NCI-H524 treated with DMSO at 0.1 percent for 48 hours (cell line): ENCODE measurements at regions not wholly inside any gene's neighbourhood (a gene's known extent, or its start where the extent isn't known, plus 50 kb on each side); places are given as distances from the start of the nearest gene placed in this dataset.

Source experiments
- DNase-seq: peaks from one replicate; lab custom pipeline; 2025; lab: John Stamatoyannopoulos, UW

DNA sequence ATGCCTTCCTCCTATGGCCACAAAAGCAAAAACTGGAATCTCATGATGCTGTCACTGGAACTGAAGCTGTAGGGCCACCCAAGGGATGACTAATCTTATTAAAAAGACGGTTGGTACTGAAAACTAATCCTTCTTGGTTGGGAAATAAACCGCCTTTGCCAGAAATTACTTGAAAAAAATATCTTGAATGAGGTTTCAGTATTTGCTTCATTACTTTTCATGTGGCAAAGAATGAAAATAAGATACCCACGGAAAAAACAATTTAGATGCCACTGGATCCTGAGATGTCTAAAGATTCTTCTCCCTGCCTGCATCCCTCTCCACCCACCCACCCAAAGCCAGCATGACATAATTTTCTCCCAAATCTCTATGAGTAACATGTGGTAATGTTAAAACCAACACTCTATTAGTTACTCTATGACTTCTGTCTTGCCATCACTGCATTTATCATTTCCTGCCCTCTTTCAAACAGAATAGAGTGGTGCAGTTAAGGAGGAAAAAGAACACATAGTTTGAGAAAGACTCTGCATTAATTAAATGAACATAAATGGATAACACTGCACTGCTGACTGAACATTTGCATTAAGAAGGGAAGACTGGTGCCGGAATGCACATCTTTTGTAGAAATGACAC lies 111.8 kb upstream of the DPH6 start:
- no peak for DNase-seq

DNA sequence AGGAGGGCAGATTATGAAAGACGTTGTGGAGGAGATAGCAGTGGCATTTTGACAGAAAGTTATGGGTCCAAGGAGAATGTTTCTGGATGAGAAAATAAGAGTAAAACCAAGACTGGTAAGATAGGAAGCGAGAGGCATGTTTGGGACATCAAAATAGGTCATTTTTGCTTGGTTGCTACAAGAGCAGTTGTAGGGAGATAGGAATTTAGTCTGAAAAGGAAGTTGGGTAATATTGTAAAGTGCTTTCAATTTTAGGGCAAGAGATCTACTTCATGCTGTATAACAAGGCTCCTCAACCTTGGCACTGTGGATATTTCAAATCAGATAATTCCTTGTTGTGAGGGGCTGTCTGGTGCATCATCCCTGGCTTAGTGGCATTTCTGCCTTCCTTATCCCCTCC lies 118.0 kb upstream of the DPH6 start:
- no peak for DNase-seq

DNA sequence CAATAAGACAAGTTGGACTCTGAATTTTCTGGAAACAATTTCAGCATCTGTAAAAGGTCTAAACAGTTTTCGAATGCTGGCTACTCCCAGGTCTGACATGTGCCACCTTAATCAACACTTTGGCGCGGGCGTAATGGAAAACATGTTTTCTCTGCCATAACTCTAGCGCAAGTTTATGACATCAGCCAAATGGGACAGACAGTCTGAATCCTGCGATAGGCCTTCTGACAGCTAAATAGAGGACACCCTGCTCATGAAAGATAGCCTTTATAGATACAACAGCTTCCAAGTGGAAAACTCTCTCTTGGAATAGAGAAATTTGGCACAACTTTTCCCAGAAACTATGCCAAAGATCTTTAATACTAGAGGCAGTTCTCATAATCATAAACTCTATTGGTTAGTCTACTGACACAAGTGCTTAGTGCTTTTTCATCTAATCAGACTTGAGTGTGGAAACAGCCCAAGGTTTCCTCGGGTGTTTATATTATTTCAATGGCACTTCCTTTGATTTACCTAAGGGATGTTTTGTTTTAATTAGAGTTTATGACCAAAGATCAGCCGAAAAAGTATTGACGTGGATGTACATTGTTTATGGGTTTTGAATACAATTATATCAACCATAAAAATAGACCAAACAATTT lies 120.1 kb upstream of the DPH6 start:
- no peak for DNase-seq

DNA sequence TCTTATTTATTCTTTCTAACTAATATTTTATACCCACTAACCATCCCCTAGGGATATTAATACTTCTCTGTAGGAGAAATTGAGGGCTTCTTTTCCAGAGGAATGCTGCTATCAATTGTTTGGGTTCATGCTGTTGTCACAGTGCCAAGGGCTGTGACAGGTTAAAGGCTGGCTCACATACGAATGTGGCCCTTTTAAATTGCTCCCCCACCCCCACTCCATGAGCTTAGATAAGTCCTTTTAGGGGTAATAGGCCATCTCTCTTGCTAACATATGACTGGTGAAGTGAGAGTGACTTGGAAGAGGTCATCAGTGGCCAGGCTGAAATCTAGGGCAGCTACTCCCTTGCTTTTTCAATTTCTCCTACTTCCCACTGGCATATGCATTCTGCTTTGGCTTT lies 121.9 kb upstream of the DPH6 start:
- DNase-seq: no peak

DNA sequence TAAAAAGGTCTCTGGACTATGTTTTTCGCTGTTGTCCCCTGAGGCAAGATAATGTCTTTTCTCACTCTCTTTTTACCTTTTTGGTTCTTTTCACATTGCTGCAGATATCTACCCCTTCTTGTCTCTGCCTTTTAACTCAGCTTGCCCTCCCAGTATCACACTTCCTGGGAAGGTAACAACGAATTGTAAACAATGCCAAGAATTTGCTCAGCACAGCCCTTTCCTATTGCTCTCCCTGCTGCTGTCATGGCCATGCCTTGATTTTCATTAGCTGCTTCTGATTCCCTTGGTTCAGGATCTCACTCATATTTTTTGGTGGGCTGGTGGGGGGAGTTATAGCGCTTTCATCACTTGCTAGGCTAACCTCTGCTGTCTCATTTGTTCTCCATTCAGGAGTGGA lies 123.1 kb upstream of the DPH6 start:
- no peak for DNase-seq

DNA sequence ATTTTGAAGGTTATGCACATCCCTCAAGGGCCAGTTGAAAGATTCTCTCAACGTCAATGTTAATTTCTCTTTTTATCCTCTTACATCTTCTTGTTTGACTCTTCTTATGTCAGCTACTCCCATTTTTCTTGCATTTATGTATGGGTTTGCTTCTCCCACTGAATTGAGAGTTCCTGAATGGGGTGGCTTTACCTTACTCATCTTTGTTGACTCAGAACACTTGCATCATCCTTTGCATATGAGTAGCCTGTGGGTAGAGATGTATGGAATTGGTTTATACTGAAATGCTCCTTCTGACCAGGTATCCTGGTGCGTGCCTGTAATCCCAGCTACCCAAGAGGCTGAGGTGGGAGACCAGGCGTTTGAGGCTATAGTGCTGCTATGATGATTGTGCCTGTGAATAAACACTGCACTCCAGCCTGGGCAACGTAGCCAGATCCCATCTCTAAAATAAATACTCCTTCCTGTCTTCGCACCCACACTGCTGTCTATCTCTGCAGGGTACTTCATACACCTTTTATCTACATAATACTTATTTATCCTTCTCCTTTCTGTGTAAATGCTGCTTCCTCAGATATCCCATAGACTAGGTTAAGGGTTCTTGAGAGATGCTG lies 123.6 kb upstream of the DPH6 start:
- DNase-seq: no peak

DNA sequence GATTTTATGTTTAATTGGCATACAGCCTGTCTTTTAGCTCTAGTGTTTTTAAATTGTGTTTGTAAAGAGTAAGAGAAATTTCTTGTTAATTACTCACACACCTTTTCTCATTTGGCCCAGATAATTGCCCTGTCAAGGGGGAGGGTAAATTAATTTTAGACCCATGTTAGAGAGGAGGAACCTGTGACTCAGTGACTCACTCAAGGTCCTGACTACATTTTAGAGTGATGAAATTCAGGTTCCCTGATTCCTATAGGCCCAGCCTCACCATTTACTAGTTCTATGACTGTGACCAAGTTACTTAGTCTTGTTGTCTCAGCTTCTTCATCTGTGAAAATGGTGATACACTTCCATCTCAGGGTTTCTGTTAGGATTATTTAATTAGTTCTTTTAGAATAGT lies 125.2 kb upstream of the DPH6 start:
- no peak for DNase-seq

DNA sequence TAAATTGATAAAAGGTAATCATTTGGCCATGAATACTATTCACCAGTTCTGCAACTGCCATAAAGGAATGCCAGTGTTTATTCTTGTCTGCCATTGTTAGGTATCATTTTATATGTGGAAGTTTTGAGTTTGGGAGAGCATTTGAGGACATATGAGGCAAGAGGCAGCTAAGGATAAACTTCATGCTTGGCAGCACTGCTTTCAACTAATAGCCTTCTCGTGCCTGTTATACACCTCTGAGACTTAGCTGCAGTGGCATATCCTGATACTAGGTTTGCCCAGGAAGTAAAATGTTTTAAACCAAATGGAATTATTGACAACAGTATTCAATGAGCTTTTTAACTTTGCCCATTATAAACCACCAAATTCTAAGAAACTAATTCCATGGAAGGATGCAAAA lies 126.0 kb upstream of the DPH6 start:
- DNase-seq: no peak

DNA sequence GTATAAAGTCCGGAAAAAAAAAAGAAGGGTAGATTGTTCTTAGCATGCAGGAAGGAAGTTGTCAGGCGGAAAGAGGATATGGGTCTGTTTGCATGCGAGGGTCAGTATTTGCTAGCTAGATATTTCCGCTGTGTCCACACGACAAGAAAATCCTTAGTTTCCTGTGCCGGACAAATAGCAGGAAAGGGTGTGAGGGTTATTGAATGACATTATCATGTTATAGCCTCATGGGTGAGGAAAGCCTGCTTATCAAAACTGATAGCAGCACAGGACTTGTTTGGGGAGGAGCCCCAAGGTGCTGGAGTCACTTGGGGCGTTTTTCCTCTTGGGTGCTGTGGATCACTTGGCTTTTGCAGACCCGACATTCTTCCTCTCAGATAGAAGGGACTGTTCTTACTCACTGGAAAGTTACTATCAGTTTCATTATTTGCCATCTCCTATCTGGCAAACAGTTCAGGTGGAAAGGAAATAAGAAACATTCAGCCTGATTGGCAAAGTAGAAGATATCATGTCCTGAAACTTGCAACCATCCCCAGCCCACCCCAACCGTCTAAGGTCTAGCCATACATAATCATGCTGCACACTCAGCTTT lies 127.2 kb upstream of the DPH6 start:
- no peak for DNase-seq

DNA sequence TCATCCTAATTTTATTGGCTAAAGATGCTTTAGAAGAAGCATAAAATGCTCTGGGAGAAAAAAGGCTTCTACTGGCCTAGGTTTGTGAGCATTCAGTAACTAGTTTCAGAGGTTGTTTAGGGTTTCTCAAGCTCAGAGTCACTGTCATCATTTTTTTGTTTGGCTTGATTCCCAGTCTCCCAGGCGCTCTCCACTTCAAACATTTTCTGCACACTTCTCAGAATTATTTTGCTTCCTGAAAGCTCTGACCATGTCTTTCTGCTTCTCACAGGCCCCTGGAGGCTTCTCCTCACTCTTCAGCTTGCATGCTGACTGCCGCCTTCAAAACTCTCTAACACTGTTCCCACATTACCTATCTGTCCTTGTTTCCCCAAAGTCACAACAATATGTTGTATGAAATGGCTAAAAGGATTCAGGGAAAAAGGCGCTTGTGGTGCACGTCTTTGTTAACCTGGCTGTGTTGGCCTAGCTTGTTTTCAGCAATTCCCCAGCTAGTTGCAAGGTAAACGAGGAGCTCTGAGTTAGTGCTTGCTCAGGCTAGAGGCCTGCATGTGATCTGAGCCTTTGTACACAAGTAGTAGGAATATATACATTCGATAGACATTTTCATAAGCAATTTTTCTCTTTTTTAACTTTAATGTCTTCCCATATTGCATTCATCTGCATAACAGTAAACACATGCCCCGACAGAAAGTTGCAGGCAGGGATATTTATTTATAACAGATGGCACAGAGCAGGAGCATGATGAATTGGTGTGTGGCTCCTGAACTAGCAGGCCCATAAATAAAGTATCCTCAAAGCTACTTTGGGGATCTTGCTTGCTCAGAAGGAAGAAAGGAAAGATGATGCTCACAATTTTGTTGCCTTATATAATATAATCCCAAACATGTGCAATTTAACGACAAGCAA lies 129.2 kb upstream of the DPH6 start:
- no peak for DNase-seq

DNA sequence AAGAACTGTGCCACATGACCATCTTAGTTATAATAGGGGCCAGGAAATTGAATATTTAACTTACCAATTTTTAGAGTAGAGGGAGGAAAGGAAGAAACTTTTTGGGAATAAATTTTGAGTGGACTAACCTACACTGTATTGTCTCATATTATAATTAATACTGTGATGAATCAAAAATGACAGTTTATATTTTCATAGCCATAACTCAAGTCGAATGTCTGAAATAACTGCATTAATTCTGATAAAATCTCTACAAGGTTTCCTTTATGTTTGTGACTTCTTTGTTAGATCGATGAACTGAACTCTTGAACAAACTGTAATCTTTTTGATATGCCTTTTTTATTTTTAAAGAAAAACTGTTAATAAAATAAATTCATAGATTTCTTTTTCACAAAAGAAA lies 132.8 kb upstream of the DPH6 start:
- DNase-seq: no peak

DNA sequence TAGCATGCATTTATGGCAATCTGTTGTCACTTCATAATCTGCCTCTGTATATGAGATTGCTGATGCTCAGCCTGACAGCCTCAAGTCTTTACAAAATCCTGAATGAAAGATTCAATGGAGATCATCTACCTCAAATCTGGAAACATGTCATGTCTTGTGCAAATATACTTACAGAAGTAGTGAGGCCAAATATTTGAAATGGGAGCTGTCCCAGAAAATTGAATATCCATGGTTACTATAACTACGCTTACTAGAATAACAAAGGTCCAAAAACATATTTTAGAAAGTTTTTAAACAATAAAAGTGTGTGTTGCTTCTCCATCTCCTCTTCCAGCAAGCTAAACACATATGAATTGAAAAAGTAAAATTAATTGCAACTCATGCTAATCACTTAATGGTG lies 133.2 kb upstream of the DPH6 start:
- no peak for DNase-seq

DNA sequence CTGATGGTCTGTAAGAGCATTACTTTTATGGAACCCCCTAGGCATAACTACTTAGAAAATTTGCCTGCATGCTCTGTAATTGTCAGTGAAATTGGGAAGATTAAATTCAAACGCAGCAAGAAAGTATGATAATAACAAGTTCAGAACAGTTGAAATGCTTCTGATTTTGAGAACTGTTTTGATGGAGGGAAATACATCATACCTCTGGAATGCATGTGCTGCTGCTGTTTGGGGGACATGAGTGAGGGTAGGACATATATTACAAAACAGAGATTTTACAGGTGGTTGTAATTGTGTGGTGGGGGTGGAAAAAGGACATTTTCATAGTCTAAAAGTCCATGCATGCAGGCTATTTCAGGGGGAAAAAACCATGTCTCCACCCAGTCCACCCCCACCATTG lies 135.0 kb upstream of the DPH6 start:
- DNase-seq: no peak

DNA sequence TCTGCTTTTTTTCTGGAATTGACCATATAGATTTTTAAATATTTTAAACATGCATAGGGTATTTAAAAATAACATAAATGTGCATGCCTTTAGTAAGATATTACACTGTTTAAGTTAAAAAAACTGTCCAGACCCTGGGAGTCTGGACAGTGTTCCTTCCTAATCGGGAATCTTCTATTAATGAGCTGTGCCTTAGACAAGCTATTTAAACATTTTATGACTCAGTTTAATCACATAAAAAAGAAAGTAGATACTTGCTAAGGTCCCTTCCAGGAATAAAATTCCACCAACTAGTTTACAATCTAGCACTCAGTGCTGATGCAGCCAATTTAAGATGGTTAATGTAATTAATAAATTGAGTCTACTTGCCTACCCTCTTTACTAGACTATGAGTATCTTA lies 140.4 kb upstream of the DPH6 start:
- no peak for DNase-seq

DNA sequence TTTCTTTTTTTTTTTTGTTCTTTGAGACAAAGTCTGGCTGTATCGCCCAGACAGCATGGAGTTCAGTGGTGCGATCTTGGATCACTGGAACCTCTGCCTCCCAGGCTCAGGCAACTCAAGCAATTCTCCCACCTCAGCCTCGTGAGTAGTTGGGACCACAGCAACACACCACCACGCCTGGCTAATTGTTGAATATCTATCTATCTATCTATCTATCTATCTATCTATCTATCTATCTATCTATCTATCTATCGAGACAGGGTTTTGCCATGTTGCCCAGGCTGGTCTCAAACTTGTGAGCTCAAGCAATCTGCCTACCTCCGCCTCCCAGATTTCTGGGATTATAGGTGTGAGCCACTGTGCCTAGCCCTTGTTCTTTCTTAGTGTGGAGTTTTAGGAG lies 143.3 kb upstream of the DPH6 start:
- DNase-seq: no peak

DNA sequence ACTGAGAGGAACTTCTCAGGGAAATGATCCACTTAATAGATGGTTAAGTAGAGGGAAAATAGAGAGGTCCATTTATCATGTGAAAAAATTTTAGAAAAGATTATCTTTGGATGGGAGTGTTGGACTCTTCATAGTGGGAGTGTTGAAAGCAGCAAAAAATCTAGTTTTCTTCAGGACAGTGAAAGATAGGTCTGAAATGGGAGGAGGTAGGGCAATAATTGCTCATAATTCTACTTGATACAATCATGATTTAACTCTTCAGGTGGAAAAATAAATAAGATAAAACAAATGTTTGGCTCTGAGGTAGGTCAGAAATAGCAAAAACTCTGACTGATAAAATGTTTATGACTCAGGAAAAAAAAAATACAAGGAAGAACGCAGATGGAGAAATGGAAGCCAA lies 144.1 kb upstream of the DPH6 start:
- no peak for DNase-seq

DNA sequence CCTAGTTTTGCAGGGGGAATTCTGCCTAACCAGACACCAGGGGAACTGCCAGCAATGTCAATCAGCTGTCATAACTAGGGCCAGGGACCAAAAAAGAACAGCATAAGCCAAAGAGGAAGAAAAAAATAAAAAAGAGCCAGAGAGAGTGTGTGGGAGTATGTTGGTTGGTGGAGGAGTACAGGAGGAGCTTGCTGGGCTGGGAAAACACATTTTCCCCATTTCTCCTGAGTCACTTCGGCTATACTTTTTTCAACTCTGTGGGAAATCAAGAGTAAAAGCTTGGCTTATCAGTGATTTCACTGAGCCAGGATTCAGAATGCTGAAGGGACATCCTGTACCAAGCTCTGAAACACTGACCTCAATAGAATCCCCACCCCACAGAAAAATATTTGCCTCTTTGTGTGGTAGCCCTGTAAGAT lies 144.7 kb upstream of the DPH6 start:
- no peak for DNase-seq

DNA sequence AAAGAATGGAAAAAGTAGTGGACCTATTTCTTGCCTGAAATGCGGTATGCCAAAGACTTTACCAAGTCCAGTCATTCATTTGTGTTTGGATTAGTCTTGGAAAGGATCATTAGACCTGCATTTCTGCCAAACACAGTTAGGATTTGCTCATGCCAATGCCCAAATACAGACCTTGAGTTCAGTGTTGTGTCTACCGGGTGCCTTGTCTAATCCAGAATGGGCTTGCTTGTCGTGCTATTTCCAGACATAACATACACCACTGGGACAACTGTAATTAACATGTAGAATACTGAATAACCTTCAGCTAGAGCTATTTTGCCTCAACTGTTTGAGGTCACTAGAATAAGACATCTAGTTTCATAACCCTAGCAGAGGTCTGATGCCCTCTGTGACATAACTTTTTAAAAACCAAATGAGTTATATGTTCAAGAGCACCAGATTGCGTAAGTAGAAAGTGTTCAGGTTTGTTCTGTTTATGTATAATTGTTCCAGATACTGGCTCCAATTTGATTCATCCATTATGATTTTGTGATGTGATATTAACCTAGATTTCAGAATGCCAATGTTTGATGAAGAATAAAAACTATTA lies 145.3 kb upstream of the DPH6 start:
- no peak for DNase-seq

DNA sequence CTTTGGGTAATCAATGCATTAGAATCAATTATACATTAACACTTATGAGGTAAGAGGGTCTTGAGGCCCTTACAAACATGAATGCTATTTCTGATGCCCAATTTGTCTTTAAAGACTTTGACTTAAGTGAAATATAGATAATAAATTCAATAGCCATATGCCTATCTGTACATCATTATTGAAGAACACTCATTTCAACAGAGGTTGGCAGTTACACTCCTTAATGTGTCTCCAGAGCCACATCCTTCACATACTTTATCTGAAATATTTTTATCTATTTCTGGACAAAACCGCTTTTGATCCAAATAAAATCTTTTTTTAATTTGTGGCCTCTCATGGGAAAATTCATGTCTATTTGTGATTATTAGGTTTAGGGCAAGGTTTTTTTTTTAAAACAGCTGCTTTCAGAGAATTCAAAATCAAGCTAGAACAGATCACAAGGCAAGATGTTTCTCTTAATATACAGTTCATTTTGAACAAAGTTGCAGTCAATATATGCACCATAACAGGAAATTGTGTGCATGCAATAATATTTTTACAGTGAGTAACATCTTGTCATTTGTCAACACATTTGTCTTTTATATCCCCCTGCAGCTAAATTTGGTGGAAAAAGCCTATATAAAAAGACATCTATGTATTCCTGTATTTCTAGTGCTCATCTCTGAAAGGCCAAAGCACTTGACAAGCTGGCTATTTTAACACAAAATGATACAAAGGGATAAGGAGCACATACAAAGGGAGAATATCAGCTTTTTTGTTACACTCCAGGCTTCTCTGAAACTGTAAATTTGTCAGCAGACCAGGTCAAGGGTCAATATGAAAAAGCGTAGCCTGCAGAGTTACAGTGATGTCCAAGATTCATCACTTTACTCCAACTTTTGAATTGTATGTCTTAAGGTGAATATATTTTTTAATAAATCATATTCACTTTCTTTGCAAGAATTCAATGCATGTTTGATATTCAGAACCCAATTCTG lies 146.2 kb upstream of the DPH6 start:
- no peak for DNase-seq

DNA sequence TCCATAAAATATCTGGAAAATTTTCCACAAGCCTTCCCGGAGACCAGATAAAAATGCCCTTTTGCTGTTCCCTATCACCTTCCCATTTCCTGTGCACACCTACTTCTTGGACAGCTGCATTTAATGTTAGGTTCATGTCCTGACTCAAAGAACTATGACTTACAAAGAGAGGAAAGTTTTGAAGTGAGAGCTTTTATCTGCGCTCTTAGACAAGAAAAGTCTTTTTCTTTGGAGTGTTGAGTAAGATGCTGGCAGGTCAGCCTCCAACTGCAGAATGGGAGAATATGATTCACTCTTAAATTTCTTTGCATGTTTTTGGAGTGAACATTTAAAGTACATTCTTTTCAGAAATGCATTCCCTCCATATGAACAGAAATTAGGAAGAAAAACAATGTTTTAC lies 147.3 kb upstream of the DPH6 start:
- DNase-seq: no peak

DNA sequence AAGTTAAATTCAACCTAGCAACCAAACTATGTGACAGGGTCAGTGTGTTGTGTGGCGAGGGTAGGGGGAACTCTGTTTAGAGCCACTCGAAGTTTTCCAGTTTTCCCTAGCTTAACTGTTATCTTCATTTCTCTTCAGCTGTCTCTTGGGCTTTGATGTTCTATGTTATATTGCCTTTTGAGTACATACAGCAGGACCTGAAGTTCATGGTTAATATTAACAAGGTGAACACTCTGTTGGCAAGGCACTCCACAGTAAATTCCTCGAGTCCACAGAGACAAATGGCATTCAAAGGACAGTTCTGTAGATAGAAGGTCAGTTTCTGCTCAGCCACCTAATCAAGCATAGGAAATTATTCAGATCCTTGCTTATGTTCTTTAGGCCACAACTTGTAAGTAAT lies 147.9 kb upstream of the DPH6 start:
- no peak for DNase-seq
